Astrocyte (in vitro differentiated cells and primary cell): ENCODE measurements at regions not wholly inside any gene's neighbourhood (a gene's known extent, or its start where the extent isn't known, plus 50 kb on each side); places are given as distances from the start of the nearest gene placed in this dataset.

Experiments used
- CTCF ChIP-seq: IDR thresholded peaks from 2 replicates; pipeline ENCODE4 v1.5.1; 2011; ENCODE audit warnings: low read depth, mild to moderate bottlenecking, inconsistent platforms, low read length, moderate library complexity; ENCODE audit not compliant: insufficient read depth
- EZH2 ChIP-seq: IDR thresholded peaks from 2 replicates; pipeline ENCODE4 v1.6.1; 2012; ENCODE audit warnings: mild to moderate bottlenecking, low read length, inconsistent platforms; ENCODE audit not compliant: insufficient read depth

GRCh38 chr6:134657751-134658527 lies 292.0 kb downstream of the ALDH8A1 start:
- TF ChIP-seq EZH2 (no peak), CTCF (no peak)
